ENCODE measurements at regions not wholly inside any gene's neighbourhood (a gene's known extent, or its start where the extent isn't known, plus 50 kb on each side); places are given as distances from the start of the nearest gene placed in this dataset.

- no peak for DNase-seq
These were observed 171.3 kb downstream of the SNCA start for GRCh38 chr4:89665662-89666061.

GRCh38 chr4:89664521-89664920, 172.4 kb downstream of the SNCA start:
- no peak for DNase-seq

- DNase-seq = no peak
These were observed 175.6 kb downstream of the SNCA start for GRCh38 chr4:89661173-89661899.

GRCh38 chr4:89660444-89661172, 176.4 kb downstream of the SNCA start:
- no peak for DNase-seq

- no peak for DNase-seq
These were observed 178.3 kb downstream of the SNCA start for GRCh38 chr4:89658701-89659024.

GRCh38 chr4:89657931-89658700, 178.8 kb downstream of the SNCA start:
- DNase-seq = no peak

GRCh38 chr4:89653012-89653411, 183.9 kb downstream of the SNCA start:
- no peak for DNase-seq

GRCh38 chr4:89645482-89645881, 191.5 kb downstream of the SNCA start:
- DNase-seq = no peak

GRCh38 chr4:89641367-89641687, 195.6 kb downstream of the SNCA start:
- no peak for DNase-seq

- no peak for DNase-seq
These were observed 196.2 kb downstream of the SNCA start for GRCh38 chr4:89640620-89641366.

- DNase-seq = no peak
These were observed 197.6 kb downstream of the SNCA start for GRCh38 chr4:89639395-89639794.

- no peak for DNase-seq
These were observed 211.2 kb downstream of the SNCA start for GRCh38 chr4:89625599-89626293.

- DNase-seq = no peak
These were observed 217.6 kb downstream of the SNCA start for GRCh38 chr4:89619206-89619962.

GRCh38 chr4:89618151-89618550, 218.8 kb downstream of the SNCA start:
- DNase-seq = no peak

- DNase-seq = no peak
These were observed 219.6 kb downstream of the SNCA start for GRCh38 chr4:89617317-89617716.

- no peak for DNase-seq
These were observed 220.6 kb downstream of the SNCA start for GRCh38 chr4:89616382-89616781.

- no peak for DNase-seq
These were observed 221.9 kb downstream of the SNCA start for GRCh38 chr4:89615051-89615450.

- no peak for DNase-seq
These were observed 222.8 kb downstream of the SNCA start for GRCh38 chr4:89614155-89614554.

GRCh38 chr4:89610236-89610635, 226.7 kb downstream of the SNCA start:
- no peak for DNase-seq

GRCh38 chr4:89609756-89610155, 227.2 kb downstream of the SNCA start:
- DNase-seq = no peak

GRCh38 chr4:89604951-89605350, 232.0 kb downstream of the SNCA start:
- DNase-seq = no peak

- no peak for DNase-seq
These were observed 237.9 kb downstream of the SNCA start for GRCh38 chr4:89599026-89599425.
